Right ventricle myocardium inferior (tissue), 1 donor: ENCODE measurements at regions not wholly inside any gene's neighbourhood (a gene's known extent, or its start where the extent isn't known, plus 50 kb on each side); places are given as distances from the start of the nearest gene placed in this dataset.

Source experiments
- ATAC-seq: fragments of 200-7000 bp; cut with Tn5 transposase; one replicate; pipeline ENCODE4 v1.9.1; 2020; ENCODE audit warnings: mild to moderate bottlenecking, moderate library complexity
- DNase-seq: peaks from one replicate; pipeline ENCODE4 v3.0.0; 2021; ENCODE audit errors: missing footprints
- intact Hi-C: fragments of 100-400 bp; cut with DNase I; formaldehyde crosslinking; loops from one replicate; pipeline ENCODE4 v1.11.0; 2022
- donor health status: DM: no; HTN: yes; CAD: no; lungs with severe emphysema.

DNA sequence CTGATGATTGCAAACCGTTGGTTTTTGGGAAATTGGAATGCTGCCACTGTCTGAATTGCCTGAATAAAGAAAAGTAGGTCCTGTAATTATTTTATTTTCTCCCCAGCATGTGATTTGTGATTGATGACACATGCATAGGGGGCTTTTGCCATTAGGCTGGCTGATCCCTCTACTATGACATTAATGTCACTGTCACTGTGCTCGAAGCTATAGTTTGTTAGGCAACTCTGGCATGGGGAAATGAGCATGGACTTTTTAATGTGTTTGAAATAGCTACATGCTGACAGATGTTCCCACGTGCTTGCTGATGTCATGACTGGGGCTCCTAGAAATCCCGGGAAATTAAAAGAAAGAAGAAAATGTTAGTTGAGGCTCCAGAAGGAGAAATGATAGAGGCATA, 99.1 kb downstream of the HRH4 start:
- no peak for DNase-seq
- ATAC-seq = no peak
- intact Hi-C loops = no loop called here

- no peak for ATAC-seq
Measured at GRCh38 chr18:24560511-24560981, 100.1 kb downstream of the HRH4 start.

GRCh38 chr18:24561369-24561965, 101.0 kb downstream of the HRH4 start:
- ATAC-seq (no peak), DNase-seq (no peak)
- intact Hi-C loops = no loop called here

More at GRCh38 chr18:24560511-24560981, 100.1 kb downstream of the HRH4 start:
- no peak for DNase-seq
- intact Hi-C loops = no loop called here

- intact Hi-C loops = no loop called here
- no peak for DNase-seq
- ATAC-seq = no peak
Measured at GRCh38 chr18:24567199-24567598, 106.8 kb downstream of the HRH4 start.

DNA sequence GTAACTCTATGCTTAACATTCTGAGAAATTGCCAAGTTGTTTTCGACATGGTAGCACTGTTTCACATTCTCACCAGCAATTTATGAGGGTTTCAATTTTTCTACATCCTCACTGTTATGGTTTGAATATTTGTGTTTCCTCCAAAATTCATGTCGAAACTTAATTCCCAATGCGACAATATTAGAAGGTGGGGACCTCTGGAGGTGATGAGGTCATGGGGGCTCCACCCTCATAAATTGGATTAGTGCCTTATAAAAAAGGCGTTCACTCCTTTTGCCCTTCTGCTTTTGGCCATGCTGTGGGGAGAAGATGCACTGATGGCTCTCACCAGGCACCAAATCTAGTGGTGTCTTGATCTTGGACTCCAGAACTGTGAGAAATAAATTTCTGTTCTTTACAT, 110.3 kb downstream of the HRH4 start:
- peak; percentile 37 for ATAC-seq
- no peak for DNase-seq
- intact Hi-C loops = no loop called here

GRCh38 chr18:24582771-24583170, 122.3 kb downstream of the HRH4 start:
- ATAC-seq (no peak), DNase-seq (no peak)
- intact Hi-C loops = no loop called here

DNA sequence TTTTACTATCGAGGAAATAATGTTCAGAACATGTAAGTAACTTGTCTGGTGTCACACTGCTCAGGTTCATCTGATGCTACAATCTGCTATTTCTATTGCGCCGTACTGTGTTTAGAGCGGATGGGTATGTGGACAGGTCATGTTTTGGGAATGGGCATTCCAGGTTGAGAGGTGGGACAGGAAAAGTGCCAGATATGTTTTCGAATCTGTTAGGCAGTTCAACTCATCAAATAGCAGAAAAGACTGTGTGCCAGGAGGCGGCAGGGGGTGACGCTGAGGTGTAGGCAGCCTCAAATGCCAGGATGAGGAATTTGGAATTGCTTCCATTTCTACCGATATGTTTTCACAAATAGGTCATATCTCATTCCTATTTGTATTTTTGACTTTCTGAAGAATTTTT, 123.8 kb downstream of the HRH4 start:
- intact Hi-C loops = no loop called here

GRCh38 chr18:24584813-24585212, 124.4 kb downstream of the HRH4 start:
- ATAC-seq (no peak), DNase-seq (no peak)
- intact Hi-C loops = no loop called here

More for the DNA sequence above, 123.8 kb downstream of the HRH4 start:
- ATAC-seq (no peak), DNase-seq (no peak)

DNA sequence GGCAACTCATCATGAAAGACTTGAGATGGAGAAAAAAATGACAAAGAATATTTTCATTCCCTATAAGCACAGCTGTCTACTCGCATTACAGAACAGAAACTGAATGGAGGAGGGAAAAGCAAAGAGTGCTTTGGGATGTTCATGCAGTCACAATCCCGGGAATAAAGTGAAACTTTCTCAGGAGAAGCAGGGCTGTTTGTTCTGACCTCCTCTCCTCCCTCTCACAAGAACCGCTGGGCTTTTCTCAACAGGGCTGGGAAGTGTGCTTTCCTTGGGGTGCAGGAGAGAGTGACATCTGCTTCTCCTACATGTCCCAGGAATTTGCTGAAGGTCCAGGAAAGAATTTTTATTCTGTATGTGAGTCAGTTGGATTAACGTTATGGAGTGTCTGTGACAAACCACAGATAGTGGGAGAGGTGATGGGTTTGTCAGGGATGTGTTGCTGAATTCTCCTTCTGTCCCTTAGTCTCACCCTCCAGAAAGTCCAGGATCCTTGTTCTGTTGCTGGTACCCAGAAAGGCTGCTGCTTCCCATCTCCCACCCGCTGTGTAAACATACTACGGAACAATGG, 125.6 kb downstream of the HRH4 start:
- no peak for ATAC-seq
- no peak for DNase-seq
- intact Hi-C loops = no loop called here

DNA sequence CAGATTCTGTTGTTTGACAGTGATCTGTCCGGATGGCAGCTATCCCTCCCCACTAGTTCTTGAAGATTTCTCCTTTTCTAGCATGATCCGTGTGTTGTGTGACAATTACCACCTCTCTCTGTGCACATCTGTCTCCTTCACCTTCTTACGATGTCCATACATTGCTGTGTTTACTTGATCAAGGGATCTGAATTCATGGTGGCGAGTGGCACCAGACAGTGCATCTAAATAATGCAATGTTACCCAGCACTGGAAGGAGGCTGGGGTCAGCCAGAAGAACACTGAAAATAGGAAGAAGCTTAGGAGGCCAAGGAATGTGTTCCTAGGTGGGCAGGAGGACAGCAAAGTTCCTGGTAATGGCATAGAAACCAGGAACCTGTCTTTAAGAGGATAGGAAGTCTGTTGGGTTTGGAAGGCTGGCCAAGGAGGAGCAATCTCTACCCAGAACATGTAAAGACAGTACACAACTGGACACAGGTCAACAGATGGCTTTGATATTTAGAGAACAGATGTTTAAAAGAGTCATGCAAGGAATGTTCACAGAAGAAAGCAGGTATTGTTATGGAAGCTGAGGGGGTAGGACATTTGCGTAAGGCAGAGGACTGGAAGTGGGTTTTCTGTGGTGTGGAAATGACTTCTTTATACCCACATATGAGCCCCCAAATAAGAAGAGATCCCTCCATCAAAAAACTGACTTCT, 126.4 kb downstream of the HRH4 start:
- no peak for DNase-seq
- intact Hi-C loops = no loop called here
- no peak for ATAC-seq

DNA sequence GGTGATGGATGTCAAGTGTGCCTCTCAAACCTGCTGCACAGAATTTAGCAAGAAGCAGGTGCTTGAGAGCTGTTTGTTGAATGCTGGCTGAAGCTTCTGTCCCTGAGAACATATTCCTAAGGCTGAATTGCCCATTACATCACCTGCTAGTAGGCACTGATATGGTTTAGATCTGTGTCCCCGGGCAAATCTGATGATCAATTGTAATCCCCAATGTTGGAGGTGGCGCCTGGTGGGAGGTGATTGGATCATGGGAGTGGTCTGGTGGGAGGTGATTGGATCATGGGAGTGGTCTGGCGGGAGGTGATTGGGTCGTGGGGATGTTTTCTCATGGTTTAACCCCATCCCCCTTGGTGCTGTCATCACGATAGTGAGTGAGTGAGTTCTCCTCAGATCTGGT, 128.0 kb downstream of the HRH4 start:
- ATAC-seq (no peak), DNase-seq (no peak)
- intact Hi-C loops = no loop called here

DNA sequence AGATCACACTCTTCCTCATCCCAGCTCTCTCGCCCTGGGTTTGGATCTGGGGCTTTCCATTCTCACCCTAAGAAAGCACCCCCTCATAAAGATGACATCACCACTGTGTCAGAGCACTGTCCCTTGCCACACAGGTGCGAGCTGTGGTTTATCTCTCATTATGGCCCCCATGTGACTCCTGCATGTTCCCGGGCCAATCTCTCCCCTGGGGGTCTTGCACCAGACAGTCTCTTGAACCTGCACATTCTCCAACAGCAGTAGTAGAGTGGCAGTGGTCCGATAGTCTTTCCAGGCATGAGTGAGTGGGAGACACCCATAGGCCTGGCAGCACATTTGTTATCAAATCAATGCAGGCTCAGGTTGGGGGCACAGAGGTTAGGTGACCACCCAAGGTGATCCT, 130.5 kb downstream of the HRH4 start:
- DNase-seq (no peak), ATAC-seq (no peak)
- intact Hi-C loops = no loop called here

DNA sequence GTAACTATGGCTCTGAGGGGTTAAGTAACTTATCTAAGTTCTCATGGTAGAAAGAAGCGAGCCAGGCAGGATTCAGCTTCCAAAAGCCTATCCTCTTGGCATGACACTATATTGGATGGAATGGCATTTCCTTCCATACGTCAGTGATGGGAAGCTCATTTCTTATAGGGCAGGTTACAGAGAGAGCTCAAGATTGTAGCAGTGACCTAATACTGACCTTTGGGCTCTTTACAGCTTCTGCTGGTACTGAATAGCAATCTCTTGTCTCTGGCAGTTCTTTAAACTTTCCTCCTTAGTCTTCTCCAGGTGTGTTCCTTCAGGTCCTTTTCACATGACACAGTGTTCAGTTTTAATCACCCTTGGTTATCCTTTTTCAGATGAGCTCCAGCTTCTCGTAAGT, 133.0 kb downstream of the HRH4 start:
- intact Hi-C loops = no loop called here
- no peak for ATAC-seq
- DNase-seq = no peak

- DNase-seq (no peak), ATAC-seq (no peak)
- intact Hi-C loops = no loop called here
Measured at GRCh38 chr18:24593886-24594285, 133.4 kb downstream of the HRH4 start.

GRCh38 chr18:24595561-24596031, 135.2 kb downstream of the HRH4 start:
- no peak for ATAC-seq
- intact Hi-C loops = no loop called here
- no peak for DNase-seq

GRCh38 chr18:24600076-24600654, 139.7 kb downstream of the HRH4 start:
- DNase-seq (no peak), ATAC-seq (no peak)
- intact Hi-C loops = loop anchor here (1.0 to 5.0 kb wide), 2 partner anchors 72 to 126 kb away; no protein-coding TSS in a partner anchor

DNA sequence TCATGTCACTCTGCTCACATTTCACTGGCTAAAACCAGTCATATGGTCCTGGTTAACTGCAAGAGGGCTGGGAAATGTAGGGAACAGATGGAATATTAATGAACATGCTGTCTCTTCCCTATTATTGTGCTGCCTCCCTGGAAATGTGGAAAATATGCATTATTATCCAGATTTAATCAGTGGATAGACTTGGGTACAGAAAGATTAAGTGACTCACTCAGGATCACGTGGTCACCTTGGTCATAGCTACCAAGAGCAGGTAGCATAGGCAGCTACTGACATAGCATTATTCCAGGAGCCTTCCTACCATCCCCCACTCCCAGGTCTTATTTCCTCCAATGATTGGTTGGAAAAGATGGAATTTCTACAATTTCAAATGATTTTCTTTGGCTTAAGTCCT, 141.1 kb downstream of the HRH4 start:
- intact Hi-C loops = loop anchor here (5.0 kb wide), 1 partner anchor 71 kb away; no protein-coding TSS in a partner anchor
- no peak for ATAC-seq
- DNase-seq = no peak

- ATAC-seq = no peak
- intact Hi-C loops = loop anchor here (5.0 kb wide), 1 partner anchor 70 kb away; no protein-coding TSS in a partner anchor
- no peak for DNase-seq
Measured at GRCh38 chr18:24602201-24602600, 141.8 kb downstream of the HRH4 start.

GRCh38 chr18:24603151-24603550, 142.7 kb downstream of the HRH4 start:
- intact Hi-C loops = loop anchor here (5.0 kb wide), 1 partner anchor 69 kb away; no protein-coding TSS in a partner anchor
- DNase-seq (no peak), ATAC-seq (no peak)

DNA sequence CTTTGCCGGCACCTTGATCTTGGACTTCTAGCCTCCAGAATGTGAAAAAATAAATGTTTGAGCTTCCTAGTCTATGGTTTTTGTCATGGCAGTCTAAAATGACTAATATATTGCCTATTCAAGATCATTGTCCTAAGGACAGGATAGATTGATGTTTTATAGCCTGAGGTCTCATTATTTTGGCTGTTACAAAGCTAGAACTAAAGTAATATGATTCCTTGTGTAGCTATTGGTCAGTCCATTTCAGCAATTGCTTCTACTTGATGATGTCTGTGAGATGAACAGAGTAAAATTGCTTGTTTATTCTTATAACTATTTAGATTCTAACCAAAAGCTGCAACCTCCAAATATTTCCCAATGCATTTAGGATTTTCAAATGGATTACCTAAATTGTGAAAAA, 145.0 kb downstream of the HRH4 start:
- DNase-seq = no peak
- ATAC-seq = no peak
- intact Hi-C loops = no loop called here
